ENCODE measurements at regions not wholly inside any gene's neighbourhood (a gene's known extent, or its start where the extent isn't known, plus 50 kb on each side); places are given as distances from the start of the nearest gene placed in this dataset.

DNA sequence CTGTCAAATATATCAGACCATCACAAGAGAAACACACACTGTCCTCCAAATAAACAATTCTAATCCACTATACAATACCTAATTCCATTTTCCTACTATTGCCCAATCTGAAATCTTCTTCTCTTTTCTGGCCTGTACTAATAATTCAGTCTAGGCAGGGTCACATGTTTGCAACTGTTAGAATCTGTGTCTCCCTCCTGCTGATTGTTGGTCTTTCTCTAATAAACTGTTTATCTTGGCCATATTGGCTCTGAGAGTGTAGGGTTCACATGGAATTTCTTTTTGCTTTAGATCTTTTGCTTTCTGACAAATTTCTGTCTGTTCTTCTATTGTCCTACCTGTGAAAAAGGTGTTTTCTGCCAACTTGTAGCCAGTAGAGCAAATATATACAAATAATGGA, 319.9 kb upstream of the ADAMTS5 start:
- no peak for TF ChIP-seq EZH2 (IDR thresholded peaks at IDR 0.05; ENCODE audit: borderline replicate concordance, insufficient read depth, low read depth, low read length, poor library complexity, severe bottlenecking)
- TF ChIP-seq, protein P1, sequence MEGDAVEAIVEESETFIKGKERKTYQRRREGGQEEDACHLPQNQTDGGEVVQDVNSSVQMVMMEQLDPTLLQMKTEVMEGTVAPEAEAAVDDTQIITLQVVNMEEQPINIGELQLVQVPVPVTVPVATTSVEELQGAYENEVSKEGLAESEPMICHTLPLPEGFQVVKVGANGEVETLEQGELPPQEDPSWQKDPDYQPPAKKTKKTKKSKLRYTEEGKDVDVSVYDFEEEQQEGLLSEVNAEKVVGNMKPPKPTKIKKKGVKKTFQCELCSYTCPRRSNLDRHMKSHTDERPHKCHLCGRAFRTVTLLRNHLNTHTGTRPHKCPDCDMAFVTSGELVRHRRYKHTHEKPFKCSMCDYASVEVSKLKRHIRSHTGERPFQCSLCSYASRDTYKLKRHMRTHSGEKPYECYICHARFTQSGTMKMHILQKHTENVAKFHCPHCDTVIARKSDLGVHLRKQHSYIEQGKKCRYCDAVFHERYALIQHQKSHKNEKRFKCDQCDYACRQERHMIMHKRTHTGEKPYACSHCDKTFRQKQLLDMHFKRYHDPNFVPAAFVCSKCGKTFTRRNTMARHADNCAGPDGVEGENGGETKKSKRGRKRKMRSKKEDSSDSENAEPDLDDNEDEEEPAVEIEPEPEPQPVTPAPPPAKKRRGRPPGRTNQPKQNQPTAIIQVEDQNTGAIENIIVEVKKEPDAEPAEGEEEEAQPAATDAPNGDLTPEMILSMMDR (IDR thresholded peaks at IDR 0.05), result no peak
